H1 (cell line): ENCODE measurements at regions not wholly inside any gene's neighbourhood (a gene's known extent, or its start where the extent isn't known, plus 50 kb on each side); places are given as distances from the start of the nearest gene placed in this dataset.

Experiments used
- BACH1 ChIP-seq: IDR thresholded peaks from 2 replicates; pipeline ENCODE4 v1.6.1; 2012; ENCODE audit warnings: low read length, improper control_type of control experiment
- BRCA1 ChIP-seq: IDR thresholded peaks from 2 replicates; pipeline ENCODE4 v1.6.1; 2012; ENCODE audit warnings: low read depth, low read length, improper control_type of control experiment
- JUN ChIP-seq: IDR thresholded peaks from 2 replicates; pipeline ENCODE4 v1.6.1; 2011; ENCODE audit warnings: low read depth, mild to moderate bottlenecking, improper control_type of control experiment, low read length
- KDM1A ChIP-seq: fragments of 200-600, 300-600 bp; sonication (generic); IDR thresholded peaks from 2 replicates; pipeline ENCODE4 v1.7.1; 2016; ENCODE audit warnings: mild to moderate bottlenecking, low read length, borderline replicate concordance
- POU5F1 ChIP-seq: IDR thresholded peaks from 2 replicates; pipeline ENCODE4 v1.6.1; 2011; ENCODE audit warnings: low read depth, mild to moderate bottlenecking, low read length, moderate library complexity
- SIN3A ChIP-seq, 2 experiments: IDR thresholded peaks in 1 of 2; conservative IDR thresholded peaks in 1 of 2; 2 replicates each; pipeline ENCODE4 v1.6.1; 2011 to 2012; ENCODE audit warnings: low read length in 2 of 2, improper control_type of control experiment in 1 of 2, low read depth in 1 of 2, mild to moderate bottlenecking in 1 of 2
- SP4 ChIP-seq: IDR thresholded peaks from 2 replicates; pipeline ENCODE4 v1.6.1; 2012; ENCODE audit warnings: low read length, inconsistent platforms
- TEAD4 ChIP-seq: IDR thresholded peaks from 2 replicates; pipeline ENCODE4 v1.6.1; 2012; ENCODE audit warnings: low read depth, low read length, inconsistent platforms, mixed read lengths
- YY1 ChIP-seq: IDR thresholded peaks from 2 replicates; pipeline ENCODE4 v1.6.1; 2011; ENCODE audit warnings: low read depth, mild to moderate bottlenecking, low read length

DNA sequence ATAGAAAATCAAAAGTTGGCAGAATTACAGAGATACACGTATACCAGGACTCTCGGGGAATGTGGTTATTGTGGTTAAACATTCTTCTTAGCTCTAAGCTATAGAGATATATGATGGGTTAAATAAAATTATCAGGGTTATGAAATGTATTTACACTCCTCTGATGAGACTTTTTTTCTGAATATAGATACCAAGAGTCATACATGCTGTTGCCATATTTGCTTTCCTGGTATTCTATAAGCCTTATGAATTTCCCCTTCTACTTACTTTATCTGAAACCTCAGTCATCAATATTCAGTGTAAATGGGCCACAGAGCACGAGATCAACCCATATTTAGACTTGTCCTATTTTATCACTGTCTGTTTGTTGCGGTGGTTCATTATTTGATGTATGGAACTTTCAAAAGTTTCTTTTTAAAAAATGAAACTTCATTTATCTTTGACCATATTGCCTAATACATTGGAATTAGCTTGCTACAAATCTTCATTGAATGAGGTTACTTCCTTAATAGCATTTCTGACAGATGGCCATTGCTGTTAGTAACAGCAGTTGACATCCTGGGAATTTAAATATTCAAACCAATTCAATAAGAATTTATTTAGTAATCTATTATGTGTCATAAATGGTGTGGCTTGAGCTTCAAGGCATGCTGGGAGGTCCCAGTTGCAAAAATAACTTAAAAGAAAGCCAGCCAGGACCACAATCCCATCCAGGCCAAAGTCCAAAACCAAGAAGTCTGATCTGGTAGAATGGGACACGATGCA lies 393.5 kb downstream of the PCNX1 start (continued):
- no peak for TF ChIP-seq POU5F1
- no peak for TF ChIP-seq SIN3A (conservative IDR thresholded peaks at IDR 0.05 in 1 of 2, IDR thresholded peaks at IDR 0.05 in 1 of 2; ENCODE audit: low read depth in 1 of 2, low read length in 2 of 2)
- TF ChIP-seq YY1: no peak
- no peak for TF ChIP-seq JUN
- no peak for TF ChIP-seq KDM1A
- TF ChIP-seq TEAD4: no peak
- no peak for TF ChIP-seq BACH1
- no peak for TF ChIP-seq BRCA1
- no peak for TF ChIP-seq SP4
- TF ChIP-seq, all 59 proteins: peak for 0
